ENCODE measurements at regions not wholly inside any gene's neighbourhood (a gene's known extent, or its start where the extent isn't known, plus 50 kb on each side); places are given as distances from the start of the nearest gene placed in this dataset.

DNA sequence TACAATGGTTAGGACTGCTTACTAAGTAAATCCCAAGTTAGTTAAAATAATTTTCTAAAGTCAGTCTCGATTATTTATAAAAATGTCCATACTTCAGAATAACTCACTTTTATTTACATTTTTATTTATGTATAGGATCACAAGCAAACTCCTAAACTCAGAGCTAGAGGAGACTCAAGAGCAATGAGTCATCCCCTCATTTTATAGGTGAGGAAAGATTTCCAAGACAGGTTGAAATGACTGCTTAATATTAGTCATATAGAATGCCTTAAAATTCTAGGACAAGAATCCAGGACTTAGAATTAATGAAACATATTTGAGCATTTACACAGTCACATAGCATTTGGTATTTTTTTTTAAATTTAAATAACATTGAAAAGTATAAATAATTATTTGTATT is 983.8 kb downstream of the SI start:
- CTCF ChIA-PET = no interaction called here
- H3K27me3 ChIP-seq (ENCODE audit: control insufficient read depth, insufficient read depth, low read length) = no peaks in the 10 kb centered on the region
- no peak overlapping the region for H3K4me3 ChIP-seq (ENCODE audit: low read depth, low read length)
- POLR2A ChIA-PET = no interaction called here
- TF ChIP-seq, protein P1, sequence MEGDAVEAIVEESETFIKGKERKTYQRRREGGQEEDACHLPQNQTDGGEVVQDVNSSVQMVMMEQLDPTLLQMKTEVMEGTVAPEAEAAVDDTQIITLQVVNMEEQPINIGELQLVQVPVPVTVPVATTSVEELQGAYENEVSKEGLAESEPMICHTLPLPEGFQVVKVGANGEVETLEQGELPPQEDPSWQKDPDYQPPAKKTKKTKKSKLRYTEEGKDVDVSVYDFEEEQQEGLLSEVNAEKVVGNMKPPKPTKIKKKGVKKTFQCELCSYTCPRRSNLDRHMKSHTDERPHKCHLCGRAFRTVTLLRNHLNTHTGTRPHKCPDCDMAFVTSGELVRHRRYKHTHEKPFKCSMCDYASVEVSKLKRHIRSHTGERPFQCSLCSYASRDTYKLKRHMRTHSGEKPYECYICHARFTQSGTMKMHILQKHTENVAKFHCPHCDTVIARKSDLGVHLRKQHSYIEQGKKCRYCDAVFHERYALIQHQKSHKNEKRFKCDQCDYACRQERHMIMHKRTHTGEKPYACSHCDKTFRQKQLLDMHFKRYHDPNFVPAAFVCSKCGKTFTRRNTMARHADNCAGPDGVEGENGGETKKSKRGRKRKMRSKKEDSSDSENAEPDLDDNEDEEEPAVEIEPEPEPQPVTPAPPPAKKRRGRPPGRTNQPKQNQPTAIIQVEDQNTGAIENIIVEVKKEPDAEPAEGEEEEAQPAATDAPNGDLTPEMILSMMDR (IDR thresholded peaks at IDR 0.05; ENCODE audit: insufficient read depth, low read depth, low read length) = no peak
- no peaks in the 10 kb centered on the region for H3K36me3 ChIP-seq (ENCODE audit: control insufficient read depth, insufficient read depth, low read length)
- DNase-seq (ENCODE audit: low read depth) = no peak

DNA sequence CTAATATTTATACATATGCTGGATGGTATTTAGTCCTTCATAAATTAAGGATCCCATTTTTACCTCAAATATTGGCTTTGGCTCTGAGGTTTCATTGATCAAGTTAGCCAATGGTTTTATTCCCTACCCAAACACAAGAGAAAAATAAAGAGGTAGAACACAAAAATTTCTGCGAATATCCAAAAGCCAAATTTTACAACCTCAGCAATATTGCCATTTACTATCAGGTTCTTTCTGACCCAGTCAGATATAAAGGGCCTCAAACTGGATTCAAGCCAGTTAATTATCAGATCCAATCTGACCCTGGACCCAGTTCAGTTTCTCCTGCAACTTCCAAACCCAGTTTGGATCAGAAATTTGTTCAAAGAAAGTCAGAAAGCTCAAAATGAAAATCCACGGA is 998.1 kb downstream of the SI start:
- CTCF ChIA-PET = no interaction called here
- TF ChIP-seq, protein P1 (IDR thresholded peaks at IDR 0.05; ENCODE audit: insufficient read depth, low read depth, low read length) = no peak

DNA sequence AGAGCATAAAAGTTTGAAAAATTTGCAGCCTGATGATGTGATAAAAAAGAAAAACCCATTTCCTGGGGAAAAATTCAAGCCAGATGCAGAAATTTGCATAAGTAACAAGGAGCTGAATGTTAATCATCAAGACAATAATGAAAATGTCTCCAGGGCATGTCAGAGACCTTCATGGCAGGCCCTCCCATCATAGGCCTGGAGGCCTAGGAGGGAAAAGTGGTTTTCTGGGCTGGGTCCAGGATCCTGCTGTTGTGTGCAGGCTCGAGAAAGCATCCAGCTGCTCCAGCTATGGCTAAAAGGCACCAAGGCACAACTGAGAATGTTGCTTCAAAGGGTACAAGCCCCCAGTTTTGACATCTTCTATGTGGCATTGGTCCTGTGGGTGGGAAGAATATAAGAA is 1014.0 kb downstream of the SI start:
- POLR2A ChIA-PET = no interaction called here
- Histone ChIP-seq H3K27me3 (ENCODE audit: control insufficient read depth, insufficient read depth, low read length) (no peaks in the 10 kb centered on the region), H3K36me3 (ENCODE audit: control insufficient read depth, insufficient read depth, low read length) (no peaks in the 10 kb centered on the region), H3K4me3 (ENCODE audit: low read depth, low read length) (no peak overlapping the region)
- no peak for DNase-seq (ENCODE audit: low read depth)
- TF ChIP-seq, protein P1 (IDR thresholded peaks at IDR 0.05; ENCODE audit: insufficient read depth, low read depth, low read length) = no peak
- CTCF ChIA-PET = no interaction called here

More for the DNA sequence above, 998.1 kb downstream of the SI start:
- H3K27me3 ChIP-seq (ENCODE audit: control insufficient read depth, insufficient read depth, low read length) = no peaks in the 10 kb centered on the region
- no peak overlapping the region for H3K4me3 ChIP-seq (ENCODE audit: low read depth, low read length)
- H3K36me3 ChIP-seq (ENCODE audit: control insufficient read depth, insufficient read depth, low read length) = no peaks in the 10 kb centered on the region
- DNase-seq (ENCODE audit: low read depth) = no peak
- POLR2A ChIA-PET = no interaction called here

DNA sequence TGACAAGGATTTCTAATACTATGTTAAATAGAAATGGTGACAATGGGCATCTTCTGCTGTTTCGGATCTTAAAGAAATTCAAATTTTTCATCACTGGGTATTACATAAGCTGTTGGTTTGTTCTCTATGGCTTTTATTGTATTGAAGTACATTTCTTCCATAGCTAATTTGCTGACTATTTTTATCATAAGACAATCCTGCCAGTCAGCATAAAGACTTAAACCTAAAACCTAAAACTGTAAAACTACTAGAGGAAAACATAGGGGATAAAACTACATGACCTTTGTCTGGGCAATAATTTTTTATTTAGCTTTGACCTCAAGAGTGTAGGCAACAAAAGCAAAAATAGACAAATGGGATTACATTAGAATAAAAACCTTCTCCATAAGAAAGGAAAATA is 1017.4 kb downstream of the SI start:
- Histone ChIP-seq H3K27me3 (ENCODE audit: control insufficient read depth, insufficient read depth, low read length) (no peaks in the 10 kb centered on the region), H3K36me3 (ENCODE audit: control insufficient read depth, insufficient read depth, low read length) (no peaks in the 10 kb centered on the region), H3K4me3 (ENCODE audit: low read depth, low read length) (no peak overlapping the region)
- CTCF ChIA-PET = no interaction called here
- POLR2A ChIA-PET = no interaction called here
- no peak for DNase-seq (ENCODE audit: low read depth)
- TF ChIP-seq, protein P1 (IDR thresholded peaks at IDR 0.05; ENCODE audit: insufficient read depth, low read depth, low read length) = no peak

DNA sequence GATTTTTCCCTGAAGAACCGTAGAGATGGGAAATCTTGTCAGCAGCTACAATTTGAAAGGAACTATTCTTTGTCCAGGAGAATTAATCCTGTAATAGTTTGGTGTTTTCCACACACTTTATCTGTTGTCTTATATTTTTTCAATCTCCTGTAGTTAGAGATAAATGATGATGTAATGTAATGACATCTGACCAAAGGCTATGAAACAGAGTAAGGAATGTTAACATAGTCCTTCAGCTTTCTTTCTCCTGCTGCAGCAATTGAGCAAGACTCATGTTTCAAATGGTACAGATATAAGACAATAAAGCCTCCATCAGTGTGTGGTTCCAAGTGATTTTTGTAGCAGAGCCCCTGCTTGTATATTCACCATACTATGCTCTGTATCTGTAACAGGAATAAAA is 1028.4 kb downstream of the SI start:
- H3K4me3 ChIP-seq (ENCODE audit: low read depth, low read length) = no peak overlapping the region
- TF ChIP-seq, protein P1 (IDR thresholded peaks at IDR 0.05; ENCODE audit: insufficient read depth, low read depth, low read length) = no peak
- no peaks in the 10 kb centered on the region for H3K27me3 ChIP-seq (ENCODE audit: control insufficient read depth, insufficient read depth, low read length)
- H3K36me3 ChIP-seq (ENCODE audit: control insufficient read depth, insufficient read depth, low read length) = no peaks in the 10 kb centered on the region
- ChIA-PET CTCF (no interaction called here), POLR2A (no interaction called here)
- DNase-seq (ENCODE audit: low read depth) = no peak
